A549 (cell line): ENCODE measurements at regions not wholly inside any gene's neighbourhood (a gene's known extent, or its start where the extent isn't known, plus 50 kb on each side); places are given as distances from the start of the nearest gene placed in this dataset.

ENCODE experiments used
- ATAC-seq, 2 experiments: fragments of 200-7000 bp in 1 of 2; fragments of >200 bp in 1 of 2; cut with Nextera tagmentation in 1 of 2; cut with Tn5 transposase in 1 of 2; 3 replicates each; pipeline versions ENCODE4 v1.8.0 to v1.9.1; 2018 to 2020; ENCODE audit warnings: mild to moderate bottlenecking in 1 of 2, moderate library complexity in 1 of 2
- CTCF ChIA-PET: fragments of 300-600 bp; sonication (Branson Sonifier 250); formaldehyde crosslinking; extraction: SDS; loops from one replicate; lab custom pipeline; 2021; ENCODE audit warnings: antibody characterized with exemption, inconsistent platforms; lab: Yijun Ruan, JAX
- POLR2A ChIA-PET: fragments of 350-600 bp; formaldehyde crosslinking; extraction: SDS; loops from one replicate; lab custom pipeline; 2021; ENCODE audit warnings: antibody characterized with exemption, inconsistent platforms; lab: Yijun Ruan, JAX
- DNase-seq, 2 experiments: peaks; one replicate each; pipeline versions ENCODE4 v3.0.0 to v3.0.0-alpha.2; 2011 to 2016; ENCODE audit warnings: low read depth in 1 of 2, low spot score in 1 of 2
- FAIRE-seq: peaks from 2 replicates; lab custom pipeline; 2011; peaks lifted over from hg19 to GRCh38; lab: Jason Lieb, UNC
- H3K27ac ChIP-seq, 2 experiments: fragments of >200 bp; sonication (Bioruptor Twin); formaldehyde crosslinking; 3 replicates each; pipeline ENCODE4 v1.5.1; 2016 to 2017
- H3K4me1 ChIP-seq: fragments of >200 bp; sonication (Bioruptor Twin); formaldehyde crosslinking; 3 replicates; pipeline ENCODE4 v1.6.1; 2016
- H3K4me2 ChIP-seq: fragments of >200 bp; sonication (Bioruptor Twin); formaldehyde crosslinking; 3 replicates; pipeline ENCODE4 v1.6.1; 2016
- H3K4me3 ChIP-seq: fragments of >200 bp; sonication (Bioruptor Twin); formaldehyde crosslinking; 3 replicates; pipeline ENCODE4 v1.5.1; 2016
- H3K9me3 ChIP-seq: fragments of >200 bp; sonication (Bioruptor Twin); formaldehyde crosslinking; 3 replicates; pipeline ENCODE4 v1.6.1; 2016
- BHLHE40 ChIP-seq: IDR thresholded peaks from 2 replicates; pipeline ENCODE4 v1.6.1; 2012; ENCODE audit warnings: low read depth, low read length, inconsistent platforms
- CBX8 ChIP-seq: fragments of 200-600 bp; sonication (generic); IDR thresholded peaks from 2 replicates; pipeline ENCODE4 v1.6.1; 2016
- CEBPB ChIP-seq, 2 experiments: fragments of >200 bp in 1 of 2; sonication (Bioruptor Twin) in 1 of 2; formaldehyde crosslinking in 1 of 2; IDR thresholded peaks; 2 replicates each; pipeline ENCODE4 v1.6.1; 2012 to 2016
- CHD2 ChIP-seq: fragments of 150-350 bp; IDR thresholded peaks from 2 replicates; pipeline ENCODE4 v1.6.1; 2014; ENCODE audit warnings: low read length; ENCODE audit not compliant: partially characterized antibody
- CHD4 ChIP-seq: fragments of 200-600 bp; sonication (generic); IDR thresholded peaks from 2 replicates; pipeline ENCODE4 v1.6.1; 2016; ENCODE audit warnings: antibody characterized with exemption, mild to moderate bottlenecking, borderline replicate concordance
- E2F6 ChIP-seq: IDR thresholded peaks from 2 replicates; pipeline ENCODE4 v1.6.1; 2012; ENCODE audit warnings: low read depth, borderline replicate concordance
- EHF ChIP-seq: fragments of 250-450 bp; sonication (Bioruptor Pico); IDR thresholded peaks from 2 replicates; pipeline ENCODE4 v1.5.0; 2020; ENCODE audit warnings: mild to moderate bottlenecking
- EP300 ChIP-seq, 2 experiments: fragments of >200 bp; sonication (Bioruptor Twin); formaldehyde crosslinking; IDR thresholded peaks; 2 replicates in 1 of 2; 3 replicates in 1 of 2; pipeline ENCODE4 v1.6.1; 2016 to 2017
- ESRRA ChIP-seq: fragments of 150-350 bp; IDR thresholded peaks from 2 replicates; pipeline ENCODE4 v1.6.1; 2014; ENCODE audit warnings: mild to moderate bottlenecking, low read length, borderline replicate concordance
- FOSB ChIP-seq: fragments of 250-450 bp; sonication (Bioruptor Pico); IDR thresholded peaks from 2 replicates; pipeline ENCODE4 v1.5.0; 2020; ENCODE audit warnings: mild to moderate bottlenecking, moderate library complexity
- FOXS1 ChIP-seq: fragments of 250-450 bp; sonication (Bioruptor Pico); IDR thresholded peaks from 2 replicates; pipeline ENCODE4 v1.5.0; 2020; ENCODE audit warnings: mild to moderate bottlenecking, moderate library complexity
- GATA3 ChIP-seq: IDR thresholded peaks from 2 replicates; pipeline ENCODE4 v1.6.1; 2012; ENCODE audit warnings: borderline replicate concordance
- HDAC2 ChIP-seq: fragments of 200-600 bp; sonication (generic); IDR thresholded peaks from 2 replicates; pipeline ENCODE4 v1.6.1; 2016
- HMGXB4 ChIP-seq: fragments of 250-450 bp; sonication (Bioruptor Pico); IDR thresholded peaks from 2 replicates; pipeline ENCODE4 v1.5.0; 2021; ENCODE audit warnings: mild to moderate bottlenecking, moderate library complexity, borderline replicate concordance
- HOXA7 ChIP-seq: fragments of 250-450 bp; sonication (Bioruptor Pico); IDR thresholded peaks from 2 replicates; pipeline ENCODE4 v1.5.0; 2020; ENCODE audit warnings: mild to moderate bottlenecking, moderate library complexity
- KDM5A ChIP-seq: fragments of 200-600 bp; sonication (generic); IDR thresholded peaks from 2 replicates; pipeline ENCODE4 v1.6.1; 2016; ENCODE audit warnings: antibody characterized with exemption, mild to moderate bottlenecking
- MAFK ChIP-seq: fragments of 450-650 bp; IDR thresholded peaks from 2 replicates; pipeline ENCODE4 v1.6.1; 2014; ENCODE audit not compliant: partially characterized antibody
- MAX ChIP-seq: IDR thresholded peaks from 2 replicates; pipeline ENCODE4 v1.6.1; 2012
- NR3C1 ChIP-seq: fragments of >200 bp; sonication (Bioruptor Twin); formaldehyde crosslinking; IDR thresholded peaks from 3 replicates; pipeline ENCODE4 v1.6.1; 2017
- POLR2A ChIP-seq: IDR thresholded peaks from 2 replicates; pipeline ENCODE4 v1.6.1; 2012; ENCODE audit warnings: mild to moderate bottlenecking, low read length
- POLR2AphosphoS2 ChIP-seq: conservative IDR thresholded peaks from 2 replicates; pipeline ENCODE4 v1.6.1; 2012; ENCODE audit warnings: low read length, improper control_type of control experiment, inconsistent platforms
- RAD21 ChIP-seq, 2 experiments: fragments of >200 bp in 1 of 2; sonication (Bioruptor Twin) in 1 of 2; formaldehyde crosslinking in 1 of 2; IDR thresholded peaks in 1 of 2; conservative IDR thresholded peaks in 1 of 2; 2 replicates in 1 of 2; 3 replicates in 1 of 2; pipeline ENCODE4 v1.6.1; 2012 to 2018; ENCODE audit warnings: inconsistent platforms in 1 of 2
- RARB ChIP-seq: fragments of 250-450 bp; sonication (Bioruptor Pico); IDR thresholded peaks from 2 replicates; pipeline ENCODE4 v1.8.0; 2021; ENCODE audit warnings: mild to moderate bottlenecking, moderate library complexity
- RCOR1 ChIP-seq: fragments of 150-350 bp; IDR thresholded peaks from 2 replicates; pipeline ENCODE4 v1.6.1; 2014; ENCODE audit warnings: antibody characterized with exemption, low read length, low read depth
- REST ChIP-seq: fragments of 200-600 bp; sonication (generic); IDR thresholded peaks from 2 replicates; pipeline ENCODE4 v1.6.1; 2016; ENCODE audit warnings: antibody characterized with exemption, mild to moderate bottlenecking, moderate library complexity
- SREBF2 ChIP-seq: fragments of 450-650 bp; IDR thresholded peaks from 2 replicates; pipeline ENCODE4 v1.6.1; 2014; ENCODE audit warnings: mild to moderate bottlenecking, moderate library complexity
- TP53 ChIP-seq: fragments of 250-450 bp; sonication (Bioruptor Pico); IDR thresholded peaks from 2 replicates; pipeline ENCODE4 v1.5.0; 2021; ENCODE audit warnings: mild to moderate bottlenecking, moderate library complexity
- ZC3H11A ChIP-seq: fragments of 450-650 bp; IDR thresholded peaks from 2 replicates; pipeline ENCODE4 v1.6.1; 2014; ENCODE audit warnings: antibody characterized with exemption, mild to moderate bottlenecking
- ZFP36 ChIP-seq: fragments of 450-650 bp; IDR thresholded peaks from 2 replicates; pipeline ENCODE4 v1.6.1; 2014; ENCODE audit warnings: borderline replicate concordance; ENCODE audit not compliant: partially characterized antibody
- ZNF302 ChIP-seq: fragments of 250-450 bp; sonication (Bioruptor Pico); IDR thresholded peaks from 2 replicates; pipeline ENCODE4 v1.9.0; 2021; ENCODE audit warnings: inconsistent platforms, mild to moderate bottlenecking, moderate library complexity
- WGBS: methylation state at CpG from one replicate; pipeline ENCODE4 v1.1.6; 2017; ENCODE audit errors: missing lambda C conversion rate; 5-methylcytosine and 5-hydroxymethylcytosine counted together
- TF ChIP-seq, protein P1 (sequence below): fragments of >200 bp; sonication (Bioruptor Twin); formaldehyde crosslinking; IDR thresholded peaks from 2 replicates; pipeline ENCODE4 v1.6.1; 2016
- TF ChIP-seq, protein P2 (sequence below): fragments of 150-350 bp; IDR thresholded peaks from 2 replicates; pipeline ENCODE4 v1.6.1; 2014; ENCODE audit warnings: low read depth, mild to moderate bottlenecking, low read length
- TF ChIP-seq, protein P3 (sequence below): fragments of >200 bp; sonication (Bioruptor Twin); formaldehyde crosslinking; IDR thresholded peaks from 3 replicates; pipeline ENCODE4 v1.5.1; 2016

DNA sequence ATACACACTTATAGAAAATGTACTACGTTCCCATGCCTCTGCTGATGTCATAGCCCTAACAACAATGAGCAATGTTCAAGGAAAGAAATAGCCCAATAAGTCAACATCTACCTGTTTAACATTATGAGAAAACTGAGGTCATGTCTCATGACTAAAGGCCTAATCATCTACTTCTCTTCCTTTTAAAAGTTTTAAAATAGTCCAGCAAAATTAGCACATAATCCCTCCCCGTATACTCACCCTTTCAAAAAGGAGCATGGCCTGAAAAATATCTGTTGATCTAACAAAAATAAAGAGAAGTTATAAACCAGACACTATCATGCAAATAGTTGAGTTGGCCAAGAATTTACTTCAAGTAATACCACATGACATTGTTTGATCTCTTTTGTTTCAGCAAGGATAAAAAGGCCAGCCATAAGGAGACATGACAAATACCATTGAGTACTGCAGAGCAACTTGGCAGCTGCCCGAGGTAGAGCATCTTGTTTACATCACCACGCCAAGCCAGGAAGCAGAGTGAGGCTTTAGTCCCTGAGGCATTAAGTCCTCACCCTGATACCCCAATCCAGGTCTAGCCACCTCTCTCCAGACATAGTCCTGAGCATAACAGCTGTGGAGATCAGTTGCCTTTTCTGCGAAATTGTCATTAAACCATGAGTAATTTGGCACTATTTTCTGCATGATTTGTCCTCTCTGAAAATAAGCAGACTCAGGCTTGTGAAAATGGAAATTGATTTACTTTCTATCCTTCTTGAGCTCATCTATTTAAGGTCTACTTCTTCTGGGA lies 137.4 kb upstream of the ETAA1 start:
- FAIRE-seq (no peak), DNase-seq (peak; percentile 8 to 82)
- H3K27ac ChIP-seq = peak overlapping the region; percentile 72 to 78
- TF ChIP-seq RARB (CRISPR knock-in tag) (no peak), MAFK (no peak), RCOR1 (no peak), CHD4 (no peak), E2F6 (no peak), POLR2AphosphoS2 (no peak), GATA3 (peak; percentile 74; the same call in 1 of the 2 replicates), EP300 (IDR thresholded peaks at IDR 0.05) (peak; percentile 72 to 75; a peak in 4 of 5 replicates), ESRRA (no peak), CEBPB (IDR thresholded peaks at IDR 0.05) (peak; percentile 9 to 48; a peak in 2 of 4 replicates), ZNF302 (no peak), MAX (no peak; the same call in 1 of the 2 replicates), NR3C1 (no peak), HOXA7 (CRISPR knock-in tag) (no peak), POLR2A (no peak), ZC3H11A (no peak), BHLHE40 (no peak), KDM5A (no peak), ZFP36 (no peak), CHD2 (no peak), EHF (CRISPR knock-in tag) (no peak), CBX8 (no peak), REST (no peak), SREBF2 (no peak), FOXS1 (no peak; the same call in 1 of the 2 replicates), HDAC2 (no peak), FOSB (CRISPR knock-in tag) (no peak), HMGXB4 (no peak), RAD21 (conservative IDR thresholded peaks at IDR 0.05 in 1 of 2, IDR thresholded peaks at IDR 0.05 in 1 of 2) (peak in 1 of 2 experiments; percentile 34; a peak in 1 of 5 replicates), TP53 (CRISPR knock-in tag) (no peak)
- TF ChIP-seq, protein P1, sequence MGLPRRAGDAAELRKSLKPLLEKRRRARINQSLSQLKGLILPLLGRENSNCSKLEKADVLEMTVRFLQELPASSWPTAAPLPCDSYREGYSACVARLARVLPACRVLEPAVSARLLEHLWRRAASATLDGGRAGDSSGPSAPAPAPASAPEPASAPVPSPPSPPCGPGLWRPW = no peak
- TF ChIP-seq, protein P2, sequence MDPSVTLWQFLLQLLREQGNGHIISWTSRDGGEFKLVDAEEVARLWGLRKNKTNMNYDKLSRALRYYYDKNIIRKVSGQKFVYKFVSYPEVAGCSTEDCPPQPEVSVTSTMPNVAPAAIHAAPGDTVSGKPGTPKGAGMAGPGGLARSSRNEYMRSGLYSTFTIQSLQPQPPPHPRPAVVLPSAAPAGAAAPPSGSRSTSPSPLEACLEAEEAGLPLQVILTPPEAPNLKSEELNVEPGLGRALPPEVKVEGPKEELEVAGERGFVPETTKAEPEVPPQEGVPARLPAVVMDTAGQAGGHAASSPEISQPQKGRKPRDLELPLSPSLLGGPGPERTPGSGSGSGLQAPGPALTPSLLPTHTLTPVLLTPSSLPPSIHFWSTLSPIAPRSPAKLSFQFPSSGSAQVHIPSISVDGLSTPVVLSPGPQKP = no peak
- TF ChIP-seq, protein P3, sequence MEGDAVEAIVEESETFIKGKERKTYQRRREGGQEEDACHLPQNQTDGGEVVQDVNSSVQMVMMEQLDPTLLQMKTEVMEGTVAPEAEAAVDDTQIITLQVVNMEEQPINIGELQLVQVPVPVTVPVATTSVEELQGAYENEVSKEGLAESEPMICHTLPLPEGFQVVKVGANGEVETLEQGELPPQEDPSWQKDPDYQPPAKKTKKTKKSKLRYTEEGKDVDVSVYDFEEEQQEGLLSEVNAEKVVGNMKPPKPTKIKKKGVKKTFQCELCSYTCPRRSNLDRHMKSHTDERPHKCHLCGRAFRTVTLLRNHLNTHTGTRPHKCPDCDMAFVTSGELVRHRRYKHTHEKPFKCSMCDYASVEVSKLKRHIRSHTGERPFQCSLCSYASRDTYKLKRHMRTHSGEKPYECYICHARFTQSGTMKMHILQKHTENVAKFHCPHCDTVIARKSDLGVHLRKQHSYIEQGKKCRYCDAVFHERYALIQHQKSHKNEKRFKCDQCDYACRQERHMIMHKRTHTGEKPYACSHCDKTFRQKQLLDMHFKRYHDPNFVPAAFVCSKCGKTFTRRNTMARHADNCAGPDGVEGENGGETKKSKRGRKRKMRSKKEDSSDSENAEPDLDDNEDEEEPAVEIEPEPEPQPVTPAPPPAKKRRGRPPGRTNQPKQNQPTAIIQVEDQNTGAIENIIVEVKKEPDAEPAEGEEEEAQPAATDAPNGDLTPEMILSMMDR = no peak

More for the DNA sequence above, 137.4 kb upstream of the ETAA1 start:
- POLR2A ChIA-PET = no interaction called here
- H3K4me3 ChIP-seq = no peak overlapping the region
- H3K9me3 ChIP-seq = no peaks in the 10 kb centered on the region
- peak overlapping the region; percentile 55 for H3K4me2 ChIP-seq
- WGBS = 8% methylated on average over 5 of the region's 5 CpGs
- peaks cover 34% of the 10 kb centered on the region for H3K4me1 ChIP-seq
- CTCF ChIA-PET = interaction anchor here (0.8 to 1.9 kb wide), 7 partner anchors 10 to 826 kb away, joined by 3 to 10 read pairs (median 3); no protein-coding TSS in a partner anchor
- peak; percentile 80 to 81 for ATAC-seq
